CD4-positive, alpha-beta T cell treated with Interferon gamma for 1 hour (primary cell): ENCODE measurements at regions not wholly inside any gene's neighbourhood (a gene's known extent, or its start where the extent isn't known, plus 50 kb on each side); places are given as distances from the start of the nearest gene placed in this dataset.
"Not testable (repeated sequence)": the region's sequence is repeated elsewhere in the genome, so short reads cannot be mapped to it uniquely, and the experiment has no call there.

Experiments used
- DNase-seq: peaks from one replicate; pipeline ENCODE4 v3.0.0-alpha.2; 2020

DNA sequence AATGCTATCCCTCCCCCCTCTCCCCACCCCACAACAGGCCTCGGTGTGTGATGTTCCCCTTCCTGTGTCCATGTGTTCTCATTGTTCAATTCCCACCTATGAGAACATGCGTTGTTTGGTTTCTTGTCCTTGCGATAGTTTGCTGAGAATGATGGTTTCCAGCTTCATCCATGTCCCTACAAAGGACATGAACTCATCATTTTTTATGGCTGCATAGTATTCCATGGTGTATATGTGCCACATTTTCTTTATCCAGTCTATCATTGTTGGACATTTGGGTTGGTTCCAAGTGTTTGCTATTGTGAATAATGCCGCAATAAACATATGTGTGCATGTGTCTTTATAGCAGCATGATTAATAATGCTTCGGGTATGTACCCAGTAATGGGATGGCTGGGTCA, 1156.1 kb downstream of the NAALADL2 start:
- DNase-seq, result not testable (repeated sequence)

DNA sequence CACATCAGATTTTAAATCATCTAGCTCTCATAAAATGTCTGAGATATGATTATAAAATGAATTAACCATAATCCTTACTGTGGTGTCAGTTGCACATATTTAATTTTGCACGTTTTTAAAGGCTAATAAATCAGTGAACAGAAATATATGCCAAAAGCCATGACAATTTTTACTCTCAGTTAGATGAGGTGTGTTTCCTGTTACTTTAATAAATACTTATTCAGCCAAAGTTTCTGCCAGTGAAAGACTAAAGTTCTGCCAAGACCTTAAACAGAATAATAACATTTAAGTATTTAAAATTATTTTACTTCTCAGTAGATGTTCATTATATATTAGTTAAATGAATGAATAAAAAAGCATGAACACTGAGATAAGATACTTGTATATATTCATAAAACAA, 1150.1 kb downstream of the NAALADL2 start:
- no peak for DNase-seq

DNA sequence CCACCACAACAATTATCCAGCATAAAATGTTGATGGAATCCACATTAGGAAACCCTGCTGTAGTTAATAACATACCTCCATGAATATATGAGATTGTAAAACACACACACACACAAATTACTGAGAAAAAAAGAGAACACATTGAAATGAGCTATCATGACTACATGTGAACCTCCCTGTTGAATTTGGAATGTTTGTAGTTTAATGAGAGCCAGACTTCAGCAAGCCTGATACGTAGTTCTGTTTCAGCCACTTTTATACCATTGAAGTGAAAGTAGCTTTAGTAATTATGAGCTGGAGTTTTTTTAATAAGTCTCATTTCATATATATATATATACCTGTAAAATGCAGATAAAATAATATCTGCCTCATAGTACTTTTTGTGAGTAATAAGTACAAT, 1146.4 kb downstream of the NAALADL2 start:
- DNase-seq, result no peak

DNA sequence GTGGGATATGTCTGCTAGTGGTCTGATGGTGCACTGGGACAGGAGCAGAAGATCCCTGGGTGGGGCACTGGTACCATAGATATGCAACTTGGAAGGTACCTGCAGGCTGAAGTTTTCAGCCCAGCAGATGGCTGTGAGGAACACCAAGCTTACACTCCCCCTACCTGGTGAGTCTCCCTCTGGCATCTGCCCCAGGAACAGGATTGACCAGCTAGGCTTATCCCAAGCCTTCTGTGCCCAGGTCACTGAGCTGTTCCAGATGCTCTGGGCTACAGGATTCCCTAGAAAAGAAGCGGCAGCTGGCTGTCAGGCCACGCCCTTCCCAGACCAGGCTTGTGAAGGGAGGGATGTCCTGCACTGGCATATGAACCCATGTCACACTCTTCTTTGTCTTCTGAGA, 1130.0 kb downstream of the NAALADL2 start:
- no peak for DNase-seq

DNA sequence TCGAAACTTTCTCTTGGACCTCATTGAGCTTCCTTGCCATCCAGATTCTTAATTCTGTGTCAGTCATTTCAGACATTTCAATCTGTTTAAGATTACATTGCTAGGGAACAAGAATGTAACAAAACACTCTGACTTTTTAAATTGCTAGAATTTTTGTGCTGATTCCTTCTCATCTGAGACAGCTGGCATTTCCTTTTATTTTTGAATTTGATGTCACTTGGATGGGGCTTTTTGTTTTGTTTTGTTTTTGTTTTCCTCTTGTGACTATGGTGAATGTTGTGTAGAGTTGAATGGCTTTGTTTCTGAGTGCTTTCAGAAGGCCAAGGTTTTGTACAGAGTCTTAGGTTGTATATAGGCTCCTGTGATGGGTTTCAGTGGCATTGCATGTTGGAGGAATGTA, 1129.3 kb downstream of the NAALADL2 start:
- no peak for DNase-seq

DNA sequence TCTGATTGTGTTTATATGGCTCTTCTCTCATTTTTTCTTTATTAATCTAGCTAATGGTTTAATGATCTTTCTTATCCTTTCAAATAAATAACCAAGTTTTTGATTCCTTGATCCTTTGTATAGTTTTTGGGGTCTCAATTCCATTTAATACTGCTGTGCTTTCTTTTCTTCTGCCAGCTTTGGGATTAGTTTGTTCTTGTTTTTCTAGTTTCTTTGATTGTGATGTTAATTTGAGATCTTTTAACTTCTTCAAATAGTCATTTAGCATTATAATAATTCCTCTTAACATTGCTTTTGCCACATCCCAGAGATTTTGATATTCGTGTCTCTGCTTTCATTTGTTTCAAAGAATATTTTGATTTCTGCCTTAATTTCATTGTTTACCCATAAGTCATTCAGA, 1126.6 kb downstream of the NAALADL2 start:
- no peak for DNase-seq

DNA sequence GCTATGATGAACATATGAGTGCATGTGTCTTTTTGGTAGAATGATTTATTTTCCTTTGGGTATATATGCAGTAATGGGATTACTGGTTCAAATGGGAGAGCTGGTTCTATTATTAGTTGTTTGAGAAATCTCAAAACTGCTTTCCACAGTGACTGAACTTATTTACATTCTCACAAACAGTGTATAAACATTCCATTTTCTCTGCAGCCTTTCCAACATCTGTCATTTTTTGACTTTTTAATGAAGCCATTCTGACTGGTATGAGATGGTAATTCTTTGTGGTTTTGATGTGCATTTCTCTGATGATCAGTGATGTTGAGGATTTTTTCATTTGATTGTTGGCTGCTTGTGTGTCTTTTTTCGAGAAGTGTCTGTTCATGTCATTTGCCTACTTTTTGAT, 1124.2 kb downstream of the NAALADL2 start:
- DNase-seq, result no peak

DNA sequence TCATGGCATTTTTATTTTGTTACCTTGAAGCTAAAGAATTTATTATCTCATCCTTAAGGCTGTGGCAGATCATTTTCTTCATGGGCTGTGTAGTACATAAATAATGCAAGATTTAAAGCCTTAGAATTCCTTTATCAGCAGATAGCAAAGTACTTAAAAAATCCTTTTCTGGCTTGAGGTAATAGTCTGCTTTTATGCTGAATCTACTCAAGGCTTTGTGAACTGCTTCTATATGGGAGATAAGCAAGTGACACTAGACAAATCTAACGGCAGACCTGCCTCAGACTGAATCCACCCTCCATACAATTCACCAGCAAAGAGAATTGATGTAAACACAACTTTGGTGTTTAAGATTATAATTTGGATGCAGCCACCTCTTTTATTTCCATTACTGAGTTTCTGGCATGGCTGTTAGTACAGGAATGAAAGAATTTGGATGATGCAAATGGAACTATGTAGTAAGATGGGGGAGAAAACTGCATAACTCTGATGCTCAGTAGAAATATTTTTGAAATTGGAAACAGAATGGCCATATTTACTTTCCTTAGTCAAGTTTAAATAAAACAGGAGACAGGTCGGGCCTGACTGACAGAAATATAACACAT, 1121.5 kb downstream of the NAALADL2 start:
- DNase-seq, result no peak

DNA sequence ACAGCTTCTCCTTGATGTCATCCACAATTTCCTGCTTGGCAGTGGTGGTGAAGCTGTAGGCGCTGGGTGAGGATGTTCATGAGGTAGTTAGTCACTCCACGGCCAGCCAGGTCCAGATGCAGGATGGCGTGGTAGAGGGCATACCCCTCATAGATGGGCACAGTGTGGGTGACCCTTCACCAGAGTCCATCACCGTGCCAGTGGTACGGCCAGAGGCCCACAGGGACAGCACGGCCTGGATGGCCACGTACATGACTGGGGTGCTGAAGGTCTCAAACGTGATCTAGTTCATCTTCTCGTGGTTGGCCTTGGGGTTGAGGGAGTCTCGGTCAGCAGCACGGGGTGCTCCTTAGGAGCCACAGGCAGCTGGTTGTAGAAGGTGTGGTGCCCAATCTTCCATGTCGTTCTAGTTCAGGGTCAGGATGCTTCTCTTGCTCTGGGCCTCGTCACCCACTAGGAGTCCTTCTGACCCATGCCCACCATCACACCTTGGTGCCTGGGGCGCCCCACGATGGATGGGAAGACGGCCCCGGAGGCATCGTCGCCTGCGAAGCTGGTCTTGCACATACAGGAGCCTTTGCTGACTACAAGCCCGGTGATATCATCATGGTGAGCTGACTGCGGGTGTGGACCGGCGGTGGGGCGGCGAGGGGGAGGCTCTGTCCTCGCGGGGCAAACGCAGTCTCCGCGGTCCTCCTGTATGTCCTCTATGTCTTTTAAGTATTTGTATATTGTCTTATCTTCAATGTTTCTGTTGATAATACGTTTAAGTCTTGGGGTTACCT, 1119.0 kb downstream of the NAALADL2 start:
- no peak for DNase-seq

DNA sequence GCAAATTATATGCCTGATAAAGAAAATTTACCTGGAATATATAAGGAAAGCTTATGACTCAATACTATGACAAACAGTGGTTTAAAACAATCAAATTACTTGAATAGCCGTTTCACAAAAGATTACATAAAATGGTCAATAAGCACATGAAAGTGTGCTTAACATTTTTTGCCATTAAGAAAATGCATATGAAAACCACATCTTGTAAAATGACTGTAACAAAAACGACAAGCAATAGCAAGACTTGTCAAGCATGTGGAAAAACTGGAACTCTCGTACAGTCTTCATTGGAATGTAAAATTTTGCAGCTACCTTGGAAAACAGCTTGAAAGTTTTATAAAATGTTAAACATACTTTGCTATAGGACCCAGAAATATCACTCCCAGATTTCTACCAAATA, 1110.3 kb downstream of the NAALADL2 start:
- DNase-seq, result no peak

DNA sequence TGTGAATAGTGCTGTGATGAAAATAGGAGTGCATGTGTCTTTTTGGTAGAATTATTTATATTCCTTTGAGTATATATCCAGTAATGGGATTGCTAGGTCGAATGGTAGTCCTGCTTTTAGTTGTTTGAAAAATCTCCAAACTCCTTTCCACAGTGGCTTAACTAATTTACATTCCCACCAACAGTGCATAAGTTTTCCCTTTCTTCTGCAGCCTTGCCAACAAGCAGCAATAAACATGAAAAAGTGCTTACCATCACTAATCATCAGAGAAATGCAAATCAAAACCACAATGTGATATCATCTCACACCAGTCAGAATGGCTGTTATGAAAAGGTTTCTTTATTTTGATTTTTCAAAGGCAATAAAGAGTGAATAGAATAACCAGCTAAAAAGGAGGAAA, 1105.9 kb downstream of the NAALADL2 start:
- no peak for DNase-seq

DNA sequence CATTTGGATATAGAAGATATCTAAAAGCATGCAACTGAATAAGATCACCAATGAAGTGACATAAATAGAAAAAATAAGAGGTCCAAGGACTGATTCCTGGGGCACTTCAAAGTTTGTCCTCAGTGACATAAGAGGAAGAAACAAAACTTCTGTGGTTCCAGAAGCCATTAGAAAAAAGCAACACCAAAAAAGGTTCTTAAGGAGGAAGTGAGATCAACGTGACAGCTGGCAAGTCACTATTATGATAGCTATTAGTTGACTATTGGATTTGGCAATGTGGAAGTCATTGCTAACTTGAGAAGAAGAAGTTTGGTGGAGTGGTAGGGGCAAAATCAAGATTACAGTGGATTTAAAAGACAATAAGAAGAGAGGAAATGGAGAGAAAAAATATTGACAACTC, 1098.3 kb downstream of the NAALADL2 start:
- DNase-seq, result no peak

DNA sequence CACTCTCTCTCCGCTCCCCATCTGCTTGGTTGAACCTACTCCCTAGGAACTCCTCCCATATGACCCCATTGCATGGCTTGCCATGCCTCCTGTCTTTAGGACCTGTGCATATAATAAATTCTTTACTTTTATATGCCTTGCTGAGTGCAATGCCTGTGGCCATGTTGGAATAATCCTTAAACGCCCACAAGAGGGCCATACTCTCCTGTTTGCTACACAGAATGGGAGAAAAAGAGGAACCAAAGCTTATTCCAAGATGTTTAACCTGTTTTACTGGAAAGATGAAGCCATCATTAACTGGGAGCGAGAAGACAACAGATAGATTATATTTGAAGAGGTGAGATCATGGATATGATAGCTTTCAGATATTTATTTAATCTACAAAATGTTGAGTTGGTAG, 1097.8 kb downstream of the NAALADL2 start:
- no peak for DNase-seq

DNA sequence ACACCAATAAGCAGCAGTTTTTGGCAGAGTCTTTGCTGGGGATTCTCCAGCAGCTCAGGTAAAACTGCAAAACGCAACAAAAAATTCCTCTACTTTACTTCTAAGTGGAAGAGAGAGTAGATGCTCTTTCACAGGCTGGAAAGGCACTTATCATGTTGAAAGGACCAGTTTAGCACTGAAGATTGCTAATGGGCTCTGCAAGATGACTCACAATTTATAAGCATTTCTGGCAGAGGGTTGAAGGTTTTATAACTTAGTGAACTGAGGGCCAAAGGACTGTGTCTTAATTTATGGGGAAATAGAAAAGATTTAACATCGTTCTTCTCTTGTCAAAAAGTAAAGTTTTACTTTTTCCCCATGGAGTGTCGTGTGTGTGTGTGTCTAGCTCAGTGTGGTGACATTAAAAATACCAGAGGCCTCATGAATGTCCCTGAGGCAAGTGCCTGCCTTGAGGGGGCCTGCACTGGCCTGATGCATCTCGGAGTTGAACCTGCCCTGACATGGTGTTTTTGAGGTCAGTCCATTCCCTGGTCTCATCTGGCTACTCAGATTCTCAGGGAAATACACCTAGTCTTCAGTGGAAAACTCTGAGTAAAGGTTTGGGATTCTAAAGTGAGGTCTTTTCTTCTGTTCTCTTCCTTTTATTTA, 1092.0 kb downstream of the NAALADL2 start:
- no peak for DNase-seq

DNA sequence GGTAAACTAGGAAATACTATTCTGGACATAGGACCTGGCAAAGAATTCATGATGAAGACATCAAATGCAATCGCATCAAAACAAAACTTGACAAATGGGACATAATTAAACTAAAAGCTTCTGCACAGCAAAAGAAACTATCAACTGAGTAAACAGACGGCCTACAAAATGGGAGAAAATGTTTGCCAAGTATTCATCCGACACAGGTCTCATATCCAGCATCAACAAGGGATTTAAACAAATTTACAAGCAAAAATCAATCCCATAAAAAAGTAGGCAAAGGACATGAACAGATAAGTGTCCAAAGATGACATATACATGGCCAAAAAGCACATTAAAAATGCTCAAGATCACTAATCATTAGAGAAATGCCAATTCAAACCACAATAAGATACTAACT, 1088.9 kb downstream of the NAALADL2 start:
- no peak for DNase-seq

DNA sequence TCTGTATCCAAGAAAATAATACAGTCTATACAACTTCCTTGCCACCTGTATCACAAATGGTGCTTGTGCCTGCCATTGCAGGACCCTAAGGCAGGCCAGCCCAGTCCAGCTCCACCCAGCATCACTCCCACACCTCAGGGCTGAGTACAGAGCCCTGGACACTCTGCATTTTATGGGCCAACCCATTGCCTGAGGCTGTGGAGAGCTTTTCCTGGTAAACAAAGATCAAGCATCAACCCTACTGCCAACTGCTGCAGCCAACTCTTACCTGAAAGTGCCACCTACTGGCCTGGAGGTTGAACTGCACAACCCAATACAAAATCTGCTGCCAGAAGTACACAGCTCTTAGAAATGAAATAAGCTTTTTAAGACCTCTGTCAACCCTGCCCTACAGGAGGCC, 1082.2 kb downstream of the NAALADL2 start:
- DNase-seq, result no peak

DNA sequence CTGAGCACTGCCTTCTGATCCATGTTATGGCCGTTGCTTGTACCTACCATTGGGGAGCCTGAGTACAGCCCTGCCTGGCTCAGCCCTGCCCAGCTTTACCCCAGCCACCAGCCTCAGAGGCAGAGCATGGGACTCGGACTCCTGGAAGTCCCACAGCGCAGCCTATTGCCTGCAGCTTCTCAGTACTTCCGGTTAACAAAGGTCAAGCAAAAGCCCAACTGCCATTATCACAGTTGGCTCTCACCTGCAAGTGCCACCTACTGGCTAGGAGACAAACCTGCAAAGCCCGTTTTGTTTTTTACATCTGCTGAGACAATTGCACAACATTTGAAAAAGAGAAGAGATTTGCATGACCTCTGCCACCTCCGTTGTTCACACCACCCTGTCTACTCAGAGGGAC, 1081.7 kb downstream of the NAALADL2 start:
- DNase-seq, result no peak

DNA sequence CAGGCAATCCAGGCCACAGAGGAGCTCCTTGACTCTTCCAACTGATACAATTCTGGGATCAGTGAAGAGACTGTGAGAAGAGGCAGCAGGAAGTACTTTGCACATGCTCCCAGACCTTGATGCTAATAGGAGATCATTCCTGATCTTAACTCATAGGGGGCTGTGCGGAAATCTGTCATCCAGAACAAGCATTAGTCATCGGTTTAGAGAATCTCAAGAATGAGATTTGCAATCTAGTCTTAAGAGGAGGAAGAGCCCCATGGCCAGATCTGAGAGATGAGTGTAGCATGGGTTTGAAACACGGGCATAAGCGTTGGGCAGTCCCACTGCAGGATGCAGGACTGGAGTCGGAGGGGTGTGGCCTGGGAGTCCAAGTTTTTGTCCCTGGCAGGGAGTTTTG, 1081.1 kb downstream of the NAALADL2 start:
- no peak for DNase-seq

DNA sequence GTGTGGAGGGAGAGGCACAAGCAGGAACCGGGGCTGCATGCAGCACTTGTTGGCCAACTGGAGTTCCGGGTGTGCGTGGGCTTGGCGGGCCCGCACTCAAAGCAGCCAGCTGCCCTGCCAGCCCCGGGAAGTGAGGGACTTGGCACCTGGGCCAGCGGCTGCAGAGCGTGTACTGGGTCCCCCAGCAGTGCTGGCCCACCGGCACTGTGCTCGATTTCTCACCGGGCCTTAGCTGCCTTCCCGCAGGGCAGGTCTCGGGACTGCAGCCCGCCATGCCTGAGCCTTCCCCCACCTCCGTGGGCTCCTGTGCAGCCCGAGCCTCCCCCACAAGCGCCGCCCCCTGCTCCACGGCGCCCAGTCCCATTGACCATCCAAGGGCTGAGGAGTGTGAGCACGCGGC, 1078.2 kb downstream of the NAALADL2 start:
- not testable (repeated sequence) for DNase-seq

DNA sequence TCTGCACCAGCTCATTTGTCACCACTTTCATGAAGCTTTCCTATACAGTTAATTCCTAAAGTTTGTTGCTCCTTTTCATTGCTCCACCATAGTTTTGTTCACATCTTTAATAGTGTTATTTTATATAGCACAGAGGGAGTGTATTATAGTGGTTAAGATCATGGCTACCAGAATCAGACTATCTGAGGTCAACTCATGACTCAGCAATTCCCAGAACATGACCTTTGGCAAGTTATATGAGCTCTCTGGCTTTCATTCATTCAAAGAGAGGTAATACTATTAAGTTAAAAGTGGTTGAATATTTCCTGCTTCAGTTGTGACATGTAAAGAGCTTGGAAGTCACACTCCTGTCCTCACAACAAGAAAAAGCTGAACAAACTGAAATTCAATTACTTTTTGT, 1073.5 kb downstream of the NAALADL2 start:
- no peak for DNase-seq

DNA sequence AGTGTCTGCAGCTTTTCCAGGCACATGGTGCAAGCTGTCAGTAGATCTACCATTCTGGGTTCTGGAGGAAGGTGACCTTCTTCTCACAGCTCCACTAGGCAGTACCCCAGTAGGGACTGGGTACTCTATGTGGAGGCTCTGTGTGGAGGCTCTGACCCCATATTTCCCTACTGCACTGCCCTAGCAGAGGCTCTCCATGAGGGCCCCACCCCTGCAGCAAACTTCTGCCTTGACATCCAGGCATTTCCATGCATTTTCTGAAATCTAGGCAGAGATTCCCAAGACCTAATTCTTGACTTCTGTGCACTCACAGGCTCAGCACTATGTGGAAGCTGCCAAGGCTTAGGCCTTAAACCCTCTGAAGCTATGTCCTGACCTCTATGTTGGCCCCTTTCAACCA, 1060.0 kb downstream of the NAALADL2 start:
- DNase-seq, result no peak

DNA sequence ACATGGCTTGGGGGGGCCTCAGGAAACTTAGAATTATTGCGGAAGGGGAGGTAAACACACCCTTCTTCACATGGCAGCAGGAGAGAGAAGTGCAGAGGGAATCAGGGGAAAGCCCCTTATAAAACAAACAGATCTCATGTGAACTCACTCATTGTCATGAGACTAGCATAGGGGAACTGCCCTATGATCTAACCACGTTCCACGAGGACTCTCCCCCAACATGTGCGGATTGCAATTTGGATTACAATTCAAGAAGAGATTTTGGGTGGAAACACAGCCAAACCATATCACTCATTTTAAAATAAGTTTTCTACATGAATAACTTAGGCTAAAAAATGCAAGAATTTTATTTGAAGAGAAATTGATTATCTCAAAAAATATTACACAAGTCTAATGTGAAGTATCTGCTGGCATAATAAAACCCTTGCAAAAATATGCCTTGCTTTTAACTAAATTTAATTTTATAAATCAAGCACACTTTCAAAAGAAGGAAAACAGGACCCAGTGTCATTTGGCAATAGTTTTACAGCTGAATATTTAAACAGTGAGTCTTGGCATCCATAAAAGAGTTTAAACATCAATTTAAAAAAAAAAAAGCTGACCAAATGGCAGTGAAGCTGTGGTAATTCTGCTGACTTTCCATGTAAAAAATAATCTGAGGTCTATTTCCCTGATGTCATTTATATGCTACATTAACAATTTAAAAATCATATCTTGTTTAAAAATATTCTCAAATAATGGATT, 1057.2 kb downstream of the NAALADL2 start:
- no peak for DNase-seq

DNA sequence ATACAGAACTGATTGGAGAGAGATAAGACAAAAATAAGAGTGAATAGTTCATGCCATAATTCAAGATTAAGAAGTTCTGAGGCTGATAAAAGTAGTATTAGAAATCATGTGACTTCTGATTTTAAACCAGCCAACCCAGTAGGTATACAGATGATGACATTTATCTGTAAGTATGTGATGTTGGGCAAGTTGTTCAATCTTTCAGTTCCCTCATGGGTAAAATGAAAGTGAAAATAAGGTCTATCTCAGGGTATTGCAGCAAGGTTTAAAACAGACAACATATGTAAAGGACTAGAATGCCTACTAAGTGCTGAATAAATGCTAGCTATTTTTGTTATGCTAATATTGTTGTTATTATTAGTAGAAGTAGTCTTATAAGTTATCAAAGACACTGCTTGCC, 1055.7 kb downstream of the NAALADL2 start:
- no peak for DNase-seq

DNA sequence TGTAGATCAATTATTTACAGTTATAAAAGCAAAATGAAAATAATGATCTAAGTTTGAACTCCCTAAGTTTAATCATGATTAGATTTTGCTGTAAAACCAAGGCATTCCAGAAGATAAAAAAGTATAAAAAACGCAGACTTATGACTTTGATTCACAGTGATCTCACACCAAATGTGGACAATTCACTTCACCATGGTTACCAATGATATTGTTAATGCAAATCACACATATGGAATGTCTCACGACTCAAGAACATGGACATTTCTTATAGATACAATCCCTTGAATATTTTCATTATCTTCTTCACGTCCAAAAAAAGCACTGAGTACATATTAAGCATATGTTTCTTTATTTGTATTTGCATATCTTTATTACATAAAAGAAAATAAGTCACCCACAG, 1054.2 kb downstream of the NAALADL2 start:
- no peak for DNase-seq
